ENCODE measurements at regions not wholly inside any gene's neighbourhood (a gene's known extent, or its start where the extent isn't known, plus 50 kb on each side); places are given as distances from the start of the nearest gene placed in this dataset.
"Not testable (repeated sequence)": the region's sequence is repeated elsewhere in the genome, so short reads cannot be mapped to it uniquely, and the experiment has no call there.

DNA sequence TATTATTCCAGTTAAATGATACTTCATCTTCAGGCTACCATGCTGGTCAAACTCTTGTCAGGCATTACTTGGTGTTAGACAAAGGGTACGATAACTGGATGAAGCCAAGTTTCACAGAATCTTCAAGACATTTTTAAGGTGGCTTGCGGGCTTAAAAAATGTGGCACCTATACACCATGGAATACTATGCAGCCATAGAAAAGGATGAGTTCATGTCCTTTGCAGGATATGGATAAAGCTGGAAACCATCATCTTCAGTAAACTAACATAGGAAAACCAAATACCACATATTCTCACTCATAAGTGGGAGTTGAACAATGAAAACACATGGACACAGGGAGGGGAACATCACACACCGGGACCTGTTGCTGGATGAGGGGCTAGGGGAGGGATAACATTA is 331.2 kb upstream of the RUNX1 start:
- not testable (repeated sequence) for H3K9me3 ChIP-seq (ENCODE audit: low read length); H2AFZ ChIP-seq (ENCODE audit: low read length); H3K4me1 ChIP-seq (ENCODE audit: low read length); DNase-seq; H3K9ac ChIP-seq (ENCODE audit: low read length); H3K4me3 ChIP-seq (ENCODE audit: low read length); H3K36me3 ChIP-seq (ENCODE audit: insufficient read depth, low read length); H3K27ac ChIP-seq (ENCODE audit: low read length); H3K4me2 ChIP-seq (ENCODE audit: low read depth, low read length, poor library complexity, severe bottlenecking); H3K9me2 ChIP-seq (replicated peaks; ENCODE audit: insufficient read depth, low read length); H4K20me1 ChIP-seq (ENCODE audit: insufficient read depth, low read depth, low read length); H3K27me3 ChIP-seq (ENCODE audit: low read length); H3K79me2 ChIP-seq (ENCODE audit: low read length)

DNA sequence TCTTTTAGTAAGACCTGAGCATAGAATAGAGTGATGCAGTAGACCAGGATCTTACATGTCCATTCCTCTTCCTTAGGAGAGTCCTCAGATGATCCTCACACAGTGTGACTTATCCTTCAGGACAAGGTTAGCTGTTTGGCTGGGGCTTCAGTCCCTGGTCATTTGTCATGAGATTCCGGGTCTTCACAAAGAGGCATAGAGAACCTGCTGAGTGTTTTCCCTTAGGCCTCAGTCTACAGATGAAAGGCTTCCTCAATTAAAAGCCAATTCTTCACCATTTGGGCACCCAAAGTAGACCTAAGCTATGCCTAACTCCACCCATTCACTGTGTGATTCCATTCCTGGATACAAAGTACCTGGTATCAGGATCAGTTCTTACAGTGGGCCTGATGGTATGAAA is 329.8 kb upstream of the RUNX1 start:
- Histone ChIP-seq H3K79me2 (ENCODE audit: low read length) (no peaks in the 10 kb centered on the region), H3K27ac (ENCODE audit: low read length) (no peak overlapping the region), H3K4me2 (ENCODE audit: low read depth, low read length, poor library complexity, severe bottlenecking) (no peak overlapping the region), H3K9ac (ENCODE audit: low read length) (no peak overlapping the region), H3K27me3 (ENCODE audit: low read length) (no peaks in the 10 kb centered on the region), H3K4me3 (ENCODE audit: low read length) (no peak overlapping the region), H3K9me3 (ENCODE audit: low read length) (no peaks in the 10 kb centered on the region), H4K20me1 (ENCODE audit: insufficient read depth, low read depth, low read length) (no peaks in the 10 kb centered on the region), H2AFZ (ENCODE audit: low read length) (no peak overlapping the region), H3K36me3 (ENCODE audit: insufficient read depth, low read length) (no peaks in the 10 kb centered on the region), H3K9me2 (replicated peaks; ENCODE audit: insufficient read depth, low read length) (no peaks in the 10 kb centered on the region), H3K4me1 (ENCODE audit: low read length) (no peaks in the 10 kb centered on the region)
- DNase-seq: no peak

- Histone ChIP-seq H4K20me1 (ENCODE audit: insufficient read depth, low read depth, low read length) (no peaks in the 10 kb centered on the region), H3K4me3 (ENCODE audit: low read length) (no peak overlapping the region), H3K9ac (ENCODE audit: low read length) (no peak overlapping the region), H3K4me1 (ENCODE audit: low read length) (peaks cover 4% of the 10 kb centered on the region; the same call in 1 of the 2 replicates), H2AFZ (ENCODE audit: low read length) (no peak overlapping the region), H3K79me2 (ENCODE audit: low read length) (no peaks in the 10 kb centered on the region), H3K9me2 (replicated peaks; ENCODE audit: insufficient read depth, low read length) (no peaks in the 10 kb centered on the region), H3K4me2 (ENCODE audit: low read depth, low read length, poor library complexity, severe bottlenecking) (no peak overlapping the region), H3K9me3 (ENCODE audit: low read length) (no peaks in the 10 kb centered on the region), H3K27ac (ENCODE audit: low read length) (no peak overlapping the region), H3K27me3 (ENCODE audit: low read length) (no peaks in the 10 kb centered on the region), H3K36me3 (ENCODE audit: insufficient read depth, low read length) (no peaks in the 10 kb centered on the region)
- no peak for DNase-seq
Measured at GRCh38 chr21:35377505-35378090, 328.5 kb upstream of the RUNX1 start.

GRCh38 chr21:35376406-35377135 is 327.5 kb upstream of the RUNX1 start:
- Histone ChIP-seq H3K4me1 (ENCODE audit: low read length) (peaks cover 4% of the 10 kb centered on the region; the same call in 1 of the 2 replicates), H3K4me2 (ENCODE audit: low read depth, low read length, poor library complexity, severe bottlenecking) (no peak overlapping the region), H3K9ac (ENCODE audit: low read length) (no peak overlapping the region), H3K36me3 (ENCODE audit: insufficient read depth, low read length) (no peaks in the 10 kb centered on the region), H2AFZ (ENCODE audit: low read length) (no peak overlapping the region), H3K27me3 (ENCODE audit: low read length) (no peaks in the 10 kb centered on the region), H3K27ac (ENCODE audit: low read length) (no peak overlapping the region), H3K9me2 (replicated peaks; ENCODE audit: insufficient read depth, low read length) (no peaks in the 10 kb centered on the region), H3K4me3 (ENCODE audit: low read length) (no peak overlapping the region), H3K9me3 (ENCODE audit: low read length) (no peaks in the 10 kb centered on the region), H4K20me1 (ENCODE audit: insufficient read depth, low read depth, low read length) (no peaks in the 10 kb centered on the region), H3K79me2 (ENCODE audit: low read length) (no peaks in the 10 kb centered on the region)
- DNase-seq: no peak

DNA sequence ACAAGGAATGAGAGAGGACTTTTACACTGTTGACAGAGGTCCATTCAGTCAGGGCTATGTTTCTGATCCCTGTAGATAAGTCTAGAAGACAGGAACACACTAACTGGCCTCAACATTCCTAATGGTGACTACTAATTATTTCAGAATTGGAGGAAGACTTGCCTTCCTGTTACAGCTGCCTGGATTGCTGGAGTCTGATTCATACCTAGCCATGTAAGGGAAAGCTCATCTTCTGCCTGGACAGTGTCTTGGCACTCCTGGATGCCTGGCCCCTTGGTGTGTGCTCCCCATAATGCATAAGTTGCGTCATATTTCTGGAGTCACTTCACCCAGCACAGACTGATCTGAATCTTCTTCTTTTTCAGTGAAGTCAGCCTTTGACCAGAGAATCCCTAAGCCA is 326.0 kb upstream of the RUNX1 start:
- Histone ChIP-seq H3K4me1 (ENCODE audit: low read length) (peaks cover 4% of the 10 kb centered on the region; the same call in 1 of the 2 replicates), H3K27me3 (ENCODE audit: low read length) (no peaks in the 10 kb centered on the region), H3K9me2 (replicated peaks; ENCODE audit: insufficient read depth, low read length) (no peaks in the 10 kb centered on the region), H3K79me2 (ENCODE audit: low read length) (no peaks in the 10 kb centered on the region), H4K20me1 (ENCODE audit: insufficient read depth, low read depth, low read length) (no peaks in the 10 kb centered on the region), H3K9me3 (ENCODE audit: low read length) (no peaks in the 10 kb centered on the region), H2AFZ (ENCODE audit: low read length) (no peak overlapping the region), H3K27ac (ENCODE audit: low read length) (no peak overlapping the region), H3K4me3 (ENCODE audit: low read length) (no peak overlapping the region), H3K36me3 (ENCODE audit: insufficient read depth, low read length) (no peaks in the 10 kb centered on the region), H3K9ac (ENCODE audit: low read length) (no peak overlapping the region), H3K4me2 (ENCODE audit: low read depth, low read length, poor library complexity, severe bottlenecking) (no peak overlapping the region)
- no peak for DNase-seq

GRCh38 chr21:35373998-35374397 is 324.9 kb upstream of the RUNX1 start:
- H2AFZ ChIP-seq (ENCODE audit: low read length): no peak overlapping the region
- H3K79me2 ChIP-seq (ENCODE audit: low read length): no peaks in the 10 kb centered on the region
- H3K4me2 ChIP-seq (ENCODE audit: low read depth, low read length, poor library complexity, severe bottlenecking): no peak overlapping the region
- peaks cover 4% of the 10 kb centered on the region; the same call in 1 of the 2 replicates for H3K4me1 ChIP-seq (ENCODE audit: low read length)
- no peaks in the 10 kb centered on the region for H3K36me3 ChIP-seq (ENCODE audit: insufficient read depth, low read length)
- H3K27me3 ChIP-seq (ENCODE audit: low read length): no peaks in the 10 kb centered on the region
- no peaks in the 10 kb centered on the region for H3K9me3 ChIP-seq (ENCODE audit: low read length)
- no peak overlapping the region for H3K9ac ChIP-seq (ENCODE audit: low read length)
- no peaks in the 10 kb centered on the region for H4K20me1 ChIP-seq (ENCODE audit: insufficient read depth, low read depth, low read length)
- no peaks in the 10 kb centered on the region for H3K9me2 ChIP-seq (replicated peaks; ENCODE audit: insufficient read depth, low read length)
- no peak for DNase-seq
- H3K27ac ChIP-seq (ENCODE audit: low read length): no peak overlapping the region
- H3K4me3 ChIP-seq (ENCODE audit: low read length): no peak overlapping the region

GRCh38 chr21:35372201-35372600 is 323.1 kb upstream of the RUNX1 start:
- no peak for DNase-seq

DNA sequence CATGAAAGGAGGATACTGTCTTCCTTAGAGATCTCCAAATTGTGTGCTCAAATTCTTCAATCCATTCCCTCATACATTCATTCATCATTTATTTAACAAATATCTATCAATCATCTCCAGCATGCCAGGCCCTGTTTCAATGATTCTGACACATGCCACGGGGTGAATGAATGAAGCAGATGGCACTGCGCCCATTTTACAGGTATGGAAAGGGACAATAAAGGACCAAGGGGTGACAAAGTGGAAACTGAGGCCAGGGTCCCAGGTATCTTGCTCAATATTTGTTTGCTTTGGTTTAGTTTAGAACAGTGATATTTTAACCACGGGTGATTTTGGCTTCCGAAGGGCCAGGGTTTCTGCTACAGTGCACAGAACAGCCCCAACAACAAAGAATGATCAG is 321.6 kb upstream of the RUNX1 start:
- Histone ChIP-seq H3K27me3 (ENCODE audit: low read length) (no peaks in the 10 kb centered on the region), H3K4me3 (ENCODE audit: low read length) (no peak overlapping the region), H3K9ac (ENCODE audit: low read length) (no peak overlapping the region), H3K79me2 (ENCODE audit: low read length) (no peaks in the 10 kb centered on the region), H3K27ac (ENCODE audit: low read length) (no peak overlapping the region), H2AFZ (ENCODE audit: low read length) (no peak overlapping the region), H3K9me3 (ENCODE audit: low read length) (no peaks in the 10 kb centered on the region), H3K4me2 (ENCODE audit: low read depth, low read length, poor library complexity, severe bottlenecking) (no peak overlapping the region), H3K4me1 (ENCODE audit: low read length) (peaks cover 4% of the 10 kb centered on the region; the same call in 1 of the 2 replicates), H3K36me3 (ENCODE audit: insufficient read depth, low read length) (no peaks in the 10 kb centered on the region), H3K9me2 (replicated peaks; ENCODE audit: insufficient read depth, low read length) (no peaks in the 10 kb centered on the region), H4K20me1 (ENCODE audit: insufficient read depth, low read depth, low read length) (no peaks in the 10 kb centered on the region)
- DNase-seq: no peak

More at GRCh38 chr21:35372201-35372600, 323.1 kb upstream of the RUNX1 start:
- H3K9ac ChIP-seq (ENCODE audit: low read length): no peak overlapping the region
- H3K4me1 ChIP-seq (ENCODE audit: low read length): peaks cover 4% of the 10 kb centered on the region; the same call in 1 of the 2 replicates
- no peak overlapping the region for H3K4me3 ChIP-seq (ENCODE audit: low read length)
- no peaks in the 10 kb centered on the region for H3K9me3 ChIP-seq (ENCODE audit: low read length)
- H3K27me3 ChIP-seq (ENCODE audit: low read length): no peaks in the 10 kb centered on the region
- no peak overlapping the region for H3K4me2 ChIP-seq (ENCODE audit: low read depth, low read length, poor library complexity, severe bottlenecking)
- no peak overlapping the region for H2AFZ ChIP-seq (ENCODE audit: low read length)
- H3K79me2 ChIP-seq (ENCODE audit: low read length): no peaks in the 10 kb centered on the region
- H3K36me3 ChIP-seq (ENCODE audit: insufficient read depth, low read length): no peaks in the 10 kb centered on the region
- H3K9me2 ChIP-seq (replicated peaks; ENCODE audit: insufficient read depth, low read length): no peaks in the 10 kb centered on the region
- no peak overlapping the region for H3K27ac ChIP-seq (ENCODE audit: low read length)
- no peaks in the 10 kb centered on the region for H4K20me1 ChIP-seq (ENCODE audit: insufficient read depth, low read depth, low read length)
